ENCODE measurements at regions not wholly inside any gene's neighbourhood (a gene's known extent, or its start where the extent isn't known, plus 50 kb on each side); places are given as distances from the start of the nearest gene placed in this dataset.

DNA sequence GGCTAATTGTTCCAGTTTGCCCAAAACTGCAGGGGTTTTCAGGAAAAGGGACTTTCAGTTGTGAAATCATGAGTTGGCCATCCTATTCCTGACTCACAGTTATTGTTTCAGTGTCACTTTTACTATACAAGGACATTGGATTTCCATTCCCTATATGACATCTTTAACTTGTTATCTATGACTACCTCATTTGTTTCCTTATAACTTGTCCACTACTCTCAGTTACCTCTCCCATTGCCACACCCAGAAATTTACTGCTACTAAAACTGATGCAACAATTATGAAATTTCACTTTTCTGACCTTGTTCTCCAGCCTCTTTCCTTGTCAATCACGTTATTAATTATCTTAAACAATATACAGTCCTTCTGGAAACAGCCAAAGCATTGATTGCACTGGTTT is 116.5 kb upstream of the ZNF804A start:
- DNase-seq, result no peak

GRCh38 chr2:184498936-184499335 is 99.4 kb upstream of the ZNF804A start:
- no peak for DNase-seq

GRCh38 chr2:184504252-184504651 is 94.1 kb upstream of the ZNF804A start:
- no peak for DNase-seq

DNA sequence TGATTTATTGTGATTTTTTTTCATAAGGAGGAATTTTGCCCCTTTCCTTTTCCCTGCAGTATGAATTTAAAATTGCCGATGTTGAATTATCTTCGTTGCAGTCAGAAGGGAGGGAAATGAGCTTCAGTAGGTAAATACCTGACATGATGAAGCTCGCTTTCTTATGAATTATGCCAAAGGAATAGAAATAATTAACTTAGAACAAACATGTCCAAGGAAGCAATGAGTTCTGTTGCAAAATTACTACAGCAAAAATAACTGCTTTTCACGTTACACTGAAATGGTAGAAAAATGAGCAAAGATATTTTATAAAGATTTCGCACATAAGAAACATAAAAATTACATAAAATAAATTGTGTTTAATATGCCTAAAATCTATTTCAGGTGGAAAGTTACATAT is 91.1 kb upstream of the ZNF804A start:
- no peak for DNase-seq

DNA sequence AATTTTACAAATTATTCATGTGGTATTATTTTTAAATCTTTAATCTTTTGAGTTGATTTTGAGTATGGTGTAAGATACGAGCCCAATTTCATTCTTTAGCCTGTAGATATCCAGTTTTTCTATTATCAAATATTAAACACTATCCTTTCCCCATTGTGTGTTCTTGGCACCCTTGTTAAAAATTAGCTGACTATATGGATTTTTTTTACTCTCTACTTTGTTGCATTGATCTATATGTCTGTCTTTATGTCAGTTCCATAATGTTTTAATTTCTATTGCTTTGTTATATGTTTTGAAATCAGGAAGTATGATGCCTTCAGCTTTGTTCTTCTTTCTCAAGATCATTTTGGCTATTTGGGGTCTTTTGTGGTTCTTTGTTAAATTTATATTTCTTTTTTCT is 80.9 kb upstream of the ZNF804A start:
- no peak for DNase-seq

DNA sequence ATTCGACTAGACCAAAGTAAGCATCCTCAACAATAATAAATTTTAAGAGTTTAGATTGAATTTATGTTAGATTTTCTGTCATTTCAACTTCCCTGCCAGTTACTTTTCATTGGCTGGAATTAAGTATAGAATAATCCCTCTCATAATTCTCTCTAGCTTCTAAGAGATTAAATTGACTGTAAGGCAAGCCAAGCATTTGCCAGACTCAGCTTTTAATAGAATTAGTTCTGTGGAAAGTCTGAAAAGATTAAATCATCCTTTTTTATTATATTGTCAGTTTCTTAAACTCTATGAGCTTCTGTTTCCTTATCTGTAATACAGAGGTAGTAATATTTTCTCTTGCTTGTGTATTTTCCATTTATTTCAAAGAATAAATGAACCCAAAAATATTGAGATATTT is 77.9 kb upstream of the ZNF804A start:
- DNase-seq, result no peak

- DNase-seq, result no peak
Measured at GRCh38 chr2:184523732-184524131, 74.6 kb upstream of the ZNF804A start.

- DNase-seq, result no peak
Measured at GRCh38 chr2:184524551-184525382, 73.6 kb upstream of the ZNF804A start.

DNA sequence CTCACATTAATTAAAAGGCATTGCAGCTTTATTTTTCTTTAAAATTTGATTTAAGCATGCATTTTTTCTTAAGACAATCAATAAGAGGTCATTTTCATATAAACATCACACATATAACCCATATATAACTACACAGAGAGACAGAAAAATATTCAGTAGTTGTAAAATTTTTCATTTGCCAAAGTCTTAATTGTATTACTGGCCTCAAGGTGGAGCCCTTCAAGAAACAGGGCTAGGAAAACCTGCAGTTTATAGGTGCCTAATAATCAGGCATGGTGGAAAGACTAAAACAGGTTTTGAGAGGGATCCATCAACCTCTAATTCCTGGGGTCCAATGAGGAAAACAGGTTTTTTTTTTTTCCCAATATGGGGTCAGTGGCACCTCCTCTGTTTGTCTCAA is 71.3 kb upstream of the ZNF804A start:
- DNase-seq, result no peak

DNA sequence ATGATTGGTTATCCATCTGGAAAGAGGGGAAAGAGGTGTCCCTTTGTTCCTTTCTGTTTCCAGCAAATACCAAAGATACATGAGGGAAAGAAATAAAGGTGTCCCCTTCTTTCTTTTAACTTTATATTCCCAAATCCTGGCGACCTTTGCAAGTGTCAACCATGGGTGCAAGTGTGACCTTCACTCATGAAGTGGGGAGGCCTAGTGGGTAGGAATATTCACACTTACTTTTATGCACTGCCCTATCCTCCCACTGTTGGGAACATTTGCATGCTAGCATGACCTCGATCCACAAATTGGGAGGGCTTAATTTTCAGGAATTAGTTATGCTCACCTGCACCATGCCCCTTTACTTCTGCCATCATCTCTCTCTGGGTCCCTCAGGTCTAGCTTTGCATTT is 70.2 kb upstream of the ZNF804A start:
- no peak for DNase-seq

GRCh38 chr2:184530239-184530638 is 68.1 kb upstream of the ZNF804A start:
- DNase-seq, result no peak

- DNase-seq, result no peak
Measured at GRCh38 chr2:184530959-184531358, 67.4 kb upstream of the ZNF804A start.

GRCh38 chr2:184532551-184532950 is 65.8 kb upstream of the ZNF804A start:
- DNase-seq, result no peak

DNA sequence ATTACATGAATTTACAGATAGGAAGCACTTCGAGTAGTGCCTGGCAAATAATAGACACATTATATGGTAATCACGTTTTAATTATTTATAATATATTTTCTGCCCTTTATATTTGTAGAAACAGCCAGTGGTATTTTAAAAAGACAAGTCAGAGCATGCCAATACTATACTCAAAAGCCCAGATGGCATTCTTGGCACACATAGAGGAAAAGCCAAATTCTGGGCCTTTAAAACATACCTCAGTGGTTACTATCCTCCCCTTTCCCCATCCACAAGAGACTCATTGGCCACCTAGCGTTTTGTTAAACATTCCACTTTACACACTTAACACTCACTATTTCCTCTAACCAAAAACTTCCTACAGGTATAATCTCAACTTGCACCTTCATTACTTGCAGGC is 63.3 kb upstream of the ZNF804A start:
- no peak for DNase-seq

DNA sequence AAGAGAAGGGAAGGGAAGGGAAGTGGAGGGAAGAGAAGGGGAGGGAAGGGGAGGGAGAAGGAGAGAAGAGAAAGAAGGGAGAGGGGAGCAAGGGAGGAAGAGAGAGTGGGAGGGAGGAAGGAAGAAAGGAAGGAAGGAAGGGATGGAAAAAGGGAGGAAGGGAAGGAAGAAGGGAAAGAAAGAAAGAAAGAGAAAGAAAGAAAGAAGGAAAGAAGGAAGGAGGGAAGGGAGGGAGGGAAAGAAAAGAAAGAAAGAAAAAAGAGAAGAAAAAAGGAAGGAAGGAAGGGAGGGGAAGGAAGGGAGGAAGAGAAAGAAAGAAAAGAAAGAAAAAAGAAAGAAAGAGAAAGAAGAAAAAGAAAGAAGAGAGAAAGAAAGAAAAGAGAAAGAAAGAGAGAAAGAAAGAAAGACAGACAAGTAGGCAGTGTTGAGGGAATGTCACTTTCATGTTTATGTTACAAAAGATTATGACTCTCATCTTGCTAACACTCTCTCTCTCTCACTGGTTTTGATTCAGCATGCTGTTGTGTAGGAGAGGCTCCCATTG is 58.0 kb upstream of the ZNF804A start:
- no peak for DNase-seq

GRCh38 chr2:184541591-184541990 is 56.7 kb upstream of the ZNF804A start:
- DNase-seq, result no peak

GRCh38 chr2:184543832-184544231 is 54.5 kb upstream of the ZNF804A start:
- no peak for DNase-seq
